WTC11 (cell line): ENCODE measurements at regions not wholly inside any gene's neighbourhood (a gene's known extent, or its start where the extent isn't known, plus 50 kb on each side); places are given as distances from the start of the nearest gene placed in this dataset.

ENCODE experiments used
- ATAC-seq: fragments of 200-7000 bp; cut with Tn5 transposase; 2 replicates; pipeline ENCODE4 v1.10.0; 2021; ENCODE audit warnings: mild to moderate bottlenecking, moderate library complexity
- CTCF ChIA-PET: fragments of 300-600 bp; sonication (Branson Sonifier 250); formaldehyde crosslinking; loops from one replicate; lab custom pipeline; 2021; ENCODE audit warnings: antibody characterized with exemption; lab: Charles Lee
- POLR2A ChIA-PET: fragments of 350-600 bp; sonication (Branson Sonifier 250); formaldehyde crosslinking; loops from one replicate; lab custom pipeline; 2021; ENCODE audit warnings: antibody characterized with exemption; lab: Charles Lee
- DNase-seq: peaks from one replicate; pipeline ENCODE4 v3.0.0; 2021; ENCODE audit warnings: low spot score
- H3K27ac Mint-ChIP-seq: 2 replicates; pipeline ENCODE4 v1.8.0; 2021; ENCODE audit warnings: mixed read lengths
- H3K27me3 Mint-ChIP-seq: 2 replicates; pipeline ENCODE4 v1.8.0; 2021; ENCODE audit warnings: low read depth, mild to moderate bottlenecking, moderate library complexity, mixed read lengths
- H3K36me3 Mint-ChIP-seq: 2 replicates; pipeline ENCODE4 v1.8.0; 2021; ENCODE audit warnings: mixed read lengths
- H3K4me1 Mint-ChIP-seq: 2 replicates; pipeline ENCODE4 v1.8.0; 2022; ENCODE audit warnings: mixed read lengths
- H3K4me3 Mint-ChIP-seq: 2 replicates; pipeline ENCODE4 v1.8.0; 2021; ENCODE audit warnings: mild to moderate bottlenecking, moderate library complexity, mixed read lengths
- H3K9me3 Mint-ChIP-seq: 2 replicates; pipeline ENCODE4 v1.8.0; 2021; ENCODE audit warnings: mixed read lengths
- NR1H2 ChIP-seq: sonication (generic); formaldehyde crosslinking; IDR thresholded peaks from 2 replicates; pipeline ENCODE4 v1.9.0; 2021; ENCODE audit warnings: mild to moderate bottlenecking, moderate library complexity, missing genetic modification reagents
- NR2C2 ChIP-seq: sonication (generic); formaldehyde crosslinking; IDR thresholded peaks from 2 replicates; pipeline ENCODE4 v1.8.0; 2022; ENCODE audit warnings: mild to moderate bottlenecking, missing genetic modification reagents
- OVOL2 ChIP-seq: fragments of 250-450 bp; sonication (Bioruptor Pico); IDR thresholded peaks from 2 replicates; pipeline ENCODE4 v1.9.0; 2021; ENCODE audit warnings: mild to moderate bottlenecking, borderline replicate concordance
- STAT6 ChIP-seq: sonication (generic); formaldehyde crosslinking; conservative IDR thresholded peaks from 2 replicates; pipeline ENCODE4 v1.8.1; 2023; ENCODE audit warnings: mild to moderate bottlenecking, low read depth, missing genetic modification reagents, moderate library complexity
- TCF7 ChIP-seq: sonication (generic); formaldehyde crosslinking; IDR thresholded peaks from 2 replicates; pipeline ENCODE4 v1.8.0; 2022; ENCODE audit warnings: mild to moderate bottlenecking, low read depth, missing genetic modification reagents, moderate library complexity
- USF2 ChIP-seq: sonication (generic); formaldehyde crosslinking; IDR thresholded peaks from 2 replicates; pipeline ENCODE4 v1.8.1; 2023; ENCODE audit warnings: mild to moderate bottlenecking, missing genetic modification reagents, moderate library complexity
- ZNF219 ChIP-seq: sonication (generic); formaldehyde crosslinking; IDR thresholded peaks from 2 replicates; pipeline ENCODE4 v1.8.0; 2023; ENCODE audit warnings: missing genetic modification reagents, mild to moderate bottlenecking, borderline replicate concordance
- ZNF423 ChIP-seq: fragments of 250-450 bp; sonication (Bioruptor Pico); IDR thresholded peaks from 2 replicates; pipeline ENCODE4 v2.1.2; 2022; ENCODE audit warnings: mild to moderate bottlenecking, moderate library complexity
- ZNF512 ChIP-seq: sonication (generic); formaldehyde crosslinking; IDR thresholded peaks from 2 replicates; pipeline ENCODE4 v1.8.1; 2022; ENCODE audit warnings: missing genetic modification reagents, borderline replicate concordance
- TF ChIP-seq, protein P1 (sequence below): sonication (generic); formaldehyde crosslinking; IDR thresholded peaks from 2 replicates; pipeline ENCODE4 v1.8.0; 2022; ENCODE audit warnings: missing genetic modification reagents
- TF ChIP-seq, protein P2 (sequence below): sonication (generic); formaldehyde crosslinking; IDR thresholded peaks from 2 replicates; pipeline ENCODE4 v1.8.0; 2022; ENCODE audit warnings: mild to moderate bottlenecking, missing genetic modification reagents
- TF ChIP-seq, protein P3 (sequence below): sonication (generic); formaldehyde crosslinking; IDR thresholded peaks from 2 replicates; pipeline ENCODE4 v1.8.1; 2022; ENCODE audit warnings: low read depth, missing genetic modification reagents, borderline replicate concordance
- TF ChIP-seq, protein P4 (sequence below): fragments of 250-450 bp; sonication (Bioruptor Pico); IDR thresholded peaks from 2 replicates; pipeline ENCODE4 v1.9.0; 2021; ENCODE audit warnings: moderate library complexity, mild to moderate bottlenecking, inconsistent platforms, borderline replicate concordance
- TF ChIP-seq, protein P5 (sequence below): sonication (generic); formaldehyde crosslinking; IDR thresholded peaks from 2 replicates; pipeline ENCODE4 v1.8.0; 2023; ENCODE audit warnings: missing genetic modification reagents, mild to moderate bottlenecking, borderline replicate concordance

DNA sequence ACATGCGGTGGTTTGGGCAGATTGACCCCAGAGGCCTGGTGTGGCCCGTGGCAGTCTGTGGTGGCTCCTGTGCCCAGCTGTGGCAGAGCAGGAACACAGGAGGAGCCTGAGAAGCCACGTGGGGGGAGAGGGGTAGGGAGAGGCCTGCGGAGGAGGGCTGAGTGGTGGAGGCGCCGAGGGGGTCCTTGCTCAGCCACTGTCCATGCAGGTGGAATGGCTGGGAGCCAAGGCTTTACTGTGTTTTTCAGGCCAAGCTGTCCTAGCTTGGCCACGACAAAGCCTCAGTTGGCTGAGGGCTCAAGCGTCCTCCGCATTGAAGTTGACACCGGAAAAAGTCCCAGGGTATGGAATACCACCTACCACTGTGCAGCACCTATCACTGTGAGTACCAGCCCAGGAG, 107.0 kb downstream of the VEGFA start:
- TF ChIP-seq, protein P1, sequence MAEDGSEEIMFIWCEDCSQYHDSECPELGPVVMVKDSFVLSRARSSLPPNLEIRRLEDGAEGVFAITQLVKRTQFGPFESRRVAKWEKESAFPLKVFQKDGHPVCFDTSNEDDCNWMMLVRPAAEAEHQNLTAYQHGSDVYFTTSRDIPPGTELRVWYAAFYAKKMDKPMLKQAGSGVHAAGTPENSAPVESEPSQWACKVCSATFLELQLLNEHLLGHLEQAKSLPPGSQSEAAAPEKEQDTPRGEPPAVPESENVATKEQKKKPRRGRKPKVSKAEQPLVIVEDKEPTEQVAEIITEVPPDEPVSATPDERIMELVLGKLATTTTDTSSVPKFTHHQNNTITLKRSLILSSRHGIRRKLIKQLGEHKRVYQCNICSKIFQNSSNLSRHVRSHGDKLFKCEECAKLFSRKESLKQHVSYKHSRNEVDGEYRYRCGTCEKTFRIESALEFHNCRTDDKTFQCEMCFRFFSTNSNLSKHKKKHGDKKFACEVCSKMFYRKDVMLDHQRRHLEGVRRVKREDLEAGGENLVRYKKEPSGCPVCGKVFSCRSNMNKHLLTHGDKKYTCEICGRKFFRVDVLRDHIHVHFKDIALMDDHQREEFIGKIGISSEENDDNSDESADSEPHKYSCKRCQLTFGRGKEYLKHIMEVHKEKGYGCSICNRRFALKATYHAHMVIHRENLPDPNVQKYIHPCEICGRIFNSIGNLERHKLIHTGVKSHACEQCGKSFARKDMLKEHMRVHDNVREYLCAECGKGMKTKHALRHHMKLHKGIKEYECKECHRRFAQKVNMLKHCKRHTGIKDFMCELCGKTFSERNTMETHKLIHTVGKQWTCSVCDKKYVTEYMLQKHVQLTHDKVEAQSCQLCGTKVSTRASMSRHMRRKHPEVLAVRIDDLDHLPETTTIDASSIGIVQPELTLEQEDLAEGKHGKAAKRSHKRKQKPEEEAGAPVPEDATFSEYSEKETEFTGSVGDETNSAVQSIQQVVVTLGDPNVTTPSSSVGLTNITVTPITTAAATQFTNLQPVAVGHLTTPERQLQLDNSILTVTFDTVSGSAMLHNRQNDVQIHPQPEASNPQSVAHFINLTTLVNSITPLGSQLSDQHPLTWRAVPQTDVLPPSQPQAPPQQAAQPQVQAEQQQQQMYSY (CRISPR knock-in tag), result no peak
- TF ChIP-seq, protein P2, sequence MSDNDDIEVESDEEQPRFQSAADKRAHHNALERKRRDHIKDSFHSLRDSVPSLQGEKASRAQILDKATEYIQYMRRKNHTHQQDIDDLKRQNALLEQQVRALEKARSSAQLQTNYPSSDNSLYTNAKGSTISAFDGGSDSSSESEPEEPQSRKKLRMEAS (CRISPR knock-in tag), result no peak
- H3K27me3 Mint-ChIP-seq, result no peaks in the 10 kb centered on the region
- no peak overlapping the region for H3K27ac Mint-ChIP-seq
- H3K4me3 Mint-ChIP-seq, result no peak overlapping the region
- ATAC-seq (no peak), DNase-seq (no peak)
- CTCF ChIA-PET, result no interaction called here
- no peaks in the 10 kb centered on the region for H3K36me3 Mint-ChIP-seq
- POLR2A ChIA-PET, result no interaction called here
- no peaks in the 10 kb centered on the region for H3K9me3 Mint-ChIP-seq
- peaks cover 19% of the 10 kb centered on the region for H3K4me1 Mint-ChIP-seq

DNA sequence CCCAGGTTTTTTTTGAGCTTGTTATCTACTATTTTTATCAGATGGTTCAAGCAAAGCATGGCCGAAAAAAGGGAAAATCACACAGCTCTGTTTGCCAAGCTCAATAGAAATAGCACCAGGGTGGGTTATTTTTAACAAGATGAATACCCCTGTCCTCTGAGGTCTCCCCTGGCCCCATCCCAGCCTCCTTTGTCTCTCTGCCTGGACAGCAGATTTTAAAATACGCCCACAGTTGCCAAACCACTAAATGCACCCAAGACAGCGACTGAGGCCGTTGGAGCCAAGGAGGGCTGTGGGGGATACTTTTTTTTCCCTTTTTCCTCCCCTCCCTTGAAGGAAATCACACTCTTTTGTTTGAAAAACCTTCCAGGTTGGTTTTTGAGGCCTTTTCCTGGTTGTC, 106.6 kb downstream of the VEGFA start:
- DNase-seq (no peak), ATAC-seq (no peak)
- CTCF ChIA-PET, result no interaction called here
- no peak for TF ChIP-seq NR1H2 (CRISPR knock-in tag)
- POLR2A ChIA-PET, result no interaction called here
- Mint-ChIP-seq H3K4me1 (peaks cover 19% of the 10 kb centered on the region), H3K27ac (no peak overlapping the region), H3K27me3 (no peaks in the 10 kb centered on the region), H3K9me3 (no peaks in the 10 kb centered on the region), H3K4me3 (no peak overlapping the region), H3K36me3 (no peaks in the 10 kb centered on the region)

DNA sequence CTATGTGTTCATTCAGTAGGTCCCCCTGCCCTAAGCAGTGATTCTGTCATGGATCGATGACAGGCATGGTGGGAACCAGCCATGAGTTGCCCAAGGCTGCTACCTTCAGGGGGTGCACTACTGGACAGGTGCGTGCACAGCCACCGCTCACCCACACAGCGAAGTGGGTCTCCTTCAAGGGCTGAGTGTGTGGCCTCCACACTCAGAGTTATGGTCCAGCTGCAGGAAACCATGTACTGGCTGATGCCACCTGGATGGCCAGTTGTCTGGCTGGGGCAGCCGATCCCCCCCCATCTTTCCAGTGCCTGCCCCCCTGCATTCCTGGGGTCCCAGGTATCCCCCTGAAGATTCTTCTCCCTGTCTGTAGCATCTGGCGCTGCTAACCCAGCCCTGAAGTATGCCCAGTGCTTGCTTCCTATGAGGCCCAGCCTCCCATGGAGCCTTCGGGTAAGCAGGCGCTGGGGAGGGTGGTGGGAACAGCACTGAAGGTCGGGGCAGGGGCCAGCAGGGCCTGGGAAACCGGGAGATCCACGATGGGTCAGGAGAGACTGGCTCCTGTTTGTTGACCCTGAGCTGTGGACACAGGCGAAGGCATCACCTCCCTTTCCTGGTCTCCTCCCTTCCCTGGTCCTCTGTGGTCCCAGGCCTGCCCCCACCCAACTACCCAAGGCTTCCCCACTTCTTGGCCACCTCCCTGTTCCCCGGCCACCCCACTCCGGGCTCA, 106.0 kb downstream of the VEGFA start:
- ChIA-PET CTCF (no interaction called here), POLR2A (no interaction called here)
- no peaks in the 10 kb centered on the region for H3K27me3 Mint-ChIP-seq
- no peak overlapping the region for H3K27ac Mint-ChIP-seq
- H3K4me3 Mint-ChIP-seq, result no peak overlapping the region
- ATAC-seq (no peak), DNase-seq (no peak)
- no peaks in the 10 kb centered on the region for H3K9me3 Mint-ChIP-seq
- peaks cover 19% of the 10 kb centered on the region for H3K4me1 Mint-ChIP-seq
- no peaks in the 10 kb centered on the region for H3K36me3 Mint-ChIP-seq
- TF ChIP-seq USF2 (CRISPR knock-in tag), result no peak
- TF ChIP-seq ZNF512 (CRISPR knock-in tag), result no peak
- TF ChIP-seq, protein P3, sequence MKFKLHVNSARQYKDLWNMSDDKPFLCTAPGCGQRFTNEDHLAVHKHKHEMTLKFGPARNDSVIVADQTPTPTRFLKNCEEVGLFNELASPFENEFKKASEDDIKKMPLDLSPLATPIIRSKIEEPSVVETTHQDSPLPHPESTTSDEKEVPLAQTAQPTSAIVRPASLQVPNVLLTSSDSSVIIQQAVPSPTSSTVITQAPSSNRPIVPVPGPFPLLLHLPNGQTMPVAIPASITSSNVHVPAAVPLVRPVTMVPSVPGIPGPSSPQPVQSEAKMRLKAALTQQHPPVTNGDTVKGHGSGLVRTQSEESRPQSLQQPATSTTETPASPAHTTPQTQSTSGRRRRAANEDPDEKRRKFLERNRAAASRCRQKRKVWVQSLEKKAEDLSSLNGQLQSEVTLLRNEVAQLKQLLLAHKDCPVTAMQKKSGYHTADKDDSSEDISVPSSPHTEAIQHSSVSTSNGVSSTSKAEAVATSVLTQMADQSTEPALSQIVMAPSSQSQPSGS, result no peak
- TF ChIP-seq STAT6 (CRISPR knock-in tag), result no peak
- TF ChIP-seq OVOL2, result no peak
- TF ChIP-seq ZNF423 (CRISPR knock-in tag), result no peak
- TF ChIP-seq, protein P4, sequence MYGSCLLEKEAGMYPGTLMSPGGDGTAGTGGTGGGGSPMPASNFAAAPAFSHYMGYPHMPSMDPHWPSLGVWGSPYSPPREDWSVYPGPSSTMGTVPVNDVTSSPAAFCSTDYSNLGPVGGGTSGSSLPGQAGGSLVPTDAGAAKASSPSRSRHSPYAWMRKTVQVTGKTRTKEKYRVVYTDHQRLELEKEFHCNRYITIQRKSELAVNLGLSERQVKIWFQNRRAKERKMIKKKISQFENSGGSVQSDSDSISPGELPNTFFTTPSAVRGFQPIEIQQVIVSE, result no peak
- no peak for TF ChIP-seq NR2C2
- TF ChIP-seq ZNF219 (CRISPR knock-in tag), result no peak
- TF ChIP-seq, protein P5, sequence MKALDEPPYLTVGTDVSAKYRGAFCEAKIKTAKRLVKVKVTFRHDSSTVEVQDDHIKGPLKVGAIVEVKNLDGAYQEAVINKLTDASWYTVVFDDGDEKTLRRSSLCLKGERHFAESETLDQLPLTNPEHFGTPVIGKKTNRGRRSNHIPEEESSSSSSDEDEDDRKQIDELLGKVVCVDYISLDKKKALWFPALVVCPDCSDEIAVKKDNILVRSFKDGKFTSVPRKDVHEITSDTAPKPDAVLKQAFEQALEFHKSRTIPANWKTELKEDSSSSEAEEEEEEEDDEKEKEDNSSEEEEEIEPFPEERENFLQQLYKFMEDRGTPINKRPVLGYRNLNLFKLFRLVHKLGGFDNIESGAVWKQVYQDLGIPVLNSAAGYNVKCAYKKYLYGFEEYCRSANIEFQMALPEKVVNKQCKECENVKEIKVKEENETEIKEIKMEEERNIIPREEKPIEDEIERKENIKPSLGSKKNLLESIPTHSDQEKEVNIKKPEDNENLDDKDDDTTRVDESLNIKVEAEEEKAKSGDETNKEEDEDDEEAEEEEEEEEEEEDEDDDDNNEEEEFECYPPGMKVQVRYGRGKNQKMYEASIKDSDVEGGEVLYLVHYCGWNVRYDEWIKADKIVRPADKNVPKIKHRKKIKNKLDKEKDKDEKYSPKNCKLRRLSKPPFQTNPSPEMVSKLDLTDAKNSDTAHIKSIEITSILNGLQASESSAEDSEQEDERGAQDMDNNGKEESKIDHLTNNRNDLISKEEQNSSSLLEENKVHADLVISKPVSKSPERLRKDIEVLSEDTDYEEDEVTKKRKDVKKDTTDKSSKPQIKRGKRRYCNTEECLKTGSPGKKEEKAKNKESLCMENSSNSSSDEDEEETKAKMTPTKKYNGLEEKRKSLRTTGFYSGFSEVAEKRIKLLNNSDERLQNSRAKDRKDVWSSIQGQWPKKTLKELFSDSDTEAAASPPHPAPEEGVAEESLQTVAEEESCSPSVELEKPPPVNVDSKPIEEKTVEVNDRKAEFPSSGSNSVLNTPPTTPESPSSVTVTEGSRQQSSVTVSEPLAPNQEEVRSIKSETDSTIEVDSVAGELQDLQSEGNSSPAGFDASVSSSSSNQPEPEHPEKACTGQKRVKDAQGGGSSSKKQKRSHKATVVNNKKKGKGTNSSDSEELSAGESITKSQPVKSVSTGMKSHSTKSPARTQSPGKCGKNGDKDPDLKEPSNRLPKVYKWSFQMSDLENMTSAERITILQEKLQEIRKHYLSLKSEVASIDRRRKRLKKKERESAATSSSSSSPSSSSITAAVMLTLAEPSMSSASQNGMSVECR (CRISPR knock-in tag), result no peak
- no peak for TF ChIP-seq TCF7 (CRISPR knock-in tag)
